ENCODE measurements at regions not wholly inside any gene's neighbourhood (a gene's known extent, or its start where the extent isn't known, plus 50 kb on each side); places are given as distances from the start of the nearest gene placed in this dataset.

DNA sequence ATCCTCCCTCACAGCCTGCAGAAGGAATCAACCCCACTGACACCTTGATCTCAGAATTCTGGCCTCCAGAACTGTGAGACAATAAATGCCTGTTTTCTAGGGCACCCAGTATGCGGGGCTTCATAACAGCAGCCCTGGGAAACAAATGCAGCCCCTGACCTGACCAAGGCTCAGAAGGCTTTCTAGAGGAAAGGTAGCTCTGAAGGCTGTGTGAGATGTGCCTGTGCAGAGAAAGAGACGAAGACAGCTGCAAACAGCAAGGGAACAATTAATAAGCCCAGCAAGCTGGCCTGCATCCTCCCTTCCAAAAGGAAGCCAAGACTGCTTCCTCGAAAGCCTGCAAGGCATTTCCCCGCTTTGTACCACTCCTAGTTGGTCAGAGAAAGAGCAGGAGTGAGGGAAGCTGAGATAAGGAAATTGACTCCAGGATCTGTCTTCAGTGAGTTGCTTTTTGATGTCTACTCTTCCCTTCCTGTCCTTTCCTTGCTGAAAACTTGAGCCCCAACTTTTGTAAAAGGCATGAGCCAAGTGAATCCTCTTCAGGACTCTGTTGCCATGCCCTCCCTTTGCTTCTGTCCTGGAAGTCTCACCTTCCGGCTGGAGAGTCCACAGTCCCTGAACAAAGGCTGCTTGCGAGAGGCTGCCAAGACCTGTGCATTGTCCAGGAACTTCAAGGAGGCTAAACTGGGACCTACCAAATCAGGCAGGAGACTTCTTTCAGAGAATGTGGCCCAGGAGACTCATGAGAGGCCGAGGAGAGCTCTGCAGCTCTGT, 71.2 kb upstream of the ARID5B start:
- FAIRE-seq (no peak), DNase-seq (ENCODE audit: insufficient read length, low spot score) (no peak)
- no peak for TF ChIP-seq POU2F2 (IDR thresholded peaks at IDR 0.05; ENCODE audit: low read depth, low read length)
- no peak for TF ChIP-seq SPI1 (IDR thresholded peaks at IDR 0.05; ENCODE audit: low read depth, low read length)
- TF ChIP-seq PAX5 (IDR thresholded peaks at IDR 0.05; ENCODE audit: insufficient read depth, low read length, severe bottlenecking), result no peak
- TF ChIP-seq POLR2A (IDR thresholded peaks at IDR 0.05; ENCODE audit: low read depth, low read length), result no peak
- no peak for TF ChIP-seq POLR2AphosphoS5 (IDR thresholded peaks at IDR 0.05; ENCODE audit: low read depth, low read length)
- no peak for TF ChIP-seq TAF1 (IDR thresholded peaks at IDR 0.05; ENCODE audit: low read depth, low read length)

DNA sequence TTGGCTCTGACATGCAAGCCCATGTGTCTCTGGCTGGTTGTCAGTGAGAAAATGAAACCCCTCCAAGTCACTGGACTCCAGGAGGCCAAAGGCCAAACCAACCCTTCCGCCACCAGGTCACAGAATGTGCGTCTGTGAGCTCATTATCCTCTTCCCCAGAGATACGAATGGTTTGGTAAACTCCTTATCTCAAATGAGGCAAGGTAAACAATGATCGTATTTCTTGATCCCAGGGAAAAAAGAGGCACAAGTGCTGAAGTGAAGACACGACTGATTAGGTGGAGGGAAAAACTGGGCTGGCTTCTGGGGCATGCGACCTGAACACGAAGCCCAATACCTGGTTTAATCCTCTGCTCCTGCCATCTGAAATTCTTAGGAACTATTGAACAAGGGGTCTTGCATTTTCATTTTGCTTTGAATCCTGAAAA, 70.6 kb upstream of the ARID5B start:
- DNase-seq (ENCODE audit: insufficient read length, low spot score) (no peak), FAIRE-seq (no peak)
- TF ChIP-seq SPI1 (IDR thresholded peaks at IDR 0.05; ENCODE audit: low read depth, low read length) (no peak), POLR2AphosphoS5 (IDR thresholded peaks at IDR 0.05; ENCODE audit: low read depth, low read length) (no peak), POU2F2 (IDR thresholded peaks at IDR 0.05; ENCODE audit: low read depth, low read length) (no peak), PAX5 (IDR thresholded peaks at IDR 0.05; ENCODE audit: insufficient read depth, low read length, severe bottlenecking) (no peak), POLR2A (IDR thresholded peaks at IDR 0.05; ENCODE audit: low read depth, low read length) (no peak), TAF1 (IDR thresholded peaks at IDR 0.05; ENCODE audit: low read depth, low read length) (no peak)

DNA sequence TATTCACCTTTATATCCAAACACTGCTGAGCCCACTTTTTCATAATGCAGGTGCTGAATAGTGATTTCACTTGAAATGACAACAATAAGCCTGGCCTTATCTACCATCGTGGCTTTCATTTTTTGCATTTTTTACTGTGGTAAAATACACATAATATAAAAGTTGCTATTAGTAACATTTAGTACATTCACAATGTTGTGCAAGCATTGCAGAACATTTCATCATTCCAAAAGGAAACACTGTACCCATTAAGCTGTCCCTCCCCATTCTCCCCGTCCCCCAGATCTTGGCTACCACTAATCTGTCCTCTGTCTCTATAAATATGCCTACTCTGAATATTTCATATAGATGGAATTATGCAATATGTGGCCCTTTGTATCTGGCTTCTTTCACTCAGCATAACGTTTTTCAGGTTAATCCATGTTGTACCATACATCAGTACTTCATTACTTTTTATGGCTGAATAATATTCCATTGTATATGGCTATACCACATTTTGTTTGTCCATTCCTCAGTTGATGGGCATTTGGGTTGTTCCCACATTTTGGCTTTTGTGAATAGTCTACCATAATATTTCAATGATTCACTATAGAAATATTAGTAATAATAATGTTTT, 68.5 kb upstream of the ARID5B start:
- no peak for DNase-seq (ENCODE audit: insufficient read length, low spot score)
- TF ChIP-seq SPI1 (IDR thresholded peaks at IDR 0.05; ENCODE audit: low read depth, low read length) (no peak), POLR2A (IDR thresholded peaks at IDR 0.05; ENCODE audit: low read depth, low read length) (no peak), TAF1 (IDR thresholded peaks at IDR 0.05; ENCODE audit: low read depth, low read length) (no peak), POU2F2 (IDR thresholded peaks at IDR 0.05; ENCODE audit: low read depth, low read length) (no peak), POLR2AphosphoS5 (IDR thresholded peaks at IDR 0.05; ENCODE audit: low read depth, low read length) (no peak), PAX5 (IDR thresholded peaks at IDR 0.05; ENCODE audit: insufficient read depth, low read length, severe bottlenecking) (no peak)
- FAIRE-seq, result no peak

DNA sequence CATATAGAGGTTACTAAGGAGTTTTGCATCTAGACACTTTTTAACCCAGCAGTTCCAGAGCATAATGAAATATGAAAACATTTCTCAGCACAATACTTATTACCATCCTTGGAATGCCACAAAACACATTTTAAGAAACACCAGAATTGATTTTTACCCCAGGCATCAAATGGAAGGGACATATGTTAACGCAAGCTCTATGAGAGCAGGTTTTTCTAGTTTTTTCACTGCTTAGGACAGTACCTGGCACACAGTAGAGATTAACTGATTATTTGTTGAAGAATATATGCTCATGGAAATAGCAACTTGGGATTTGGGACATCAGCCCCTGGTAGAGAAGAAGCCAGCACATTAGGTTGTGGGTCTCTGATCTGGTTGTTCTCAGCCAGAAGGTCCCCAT, 67.0 kb upstream of the ARID5B start:
- FAIRE-seq (no peak), DNase-seq (ENCODE audit: insufficient read length, low spot score) (no peak)
- TF ChIP-seq POU2F2 (IDR thresholded peaks at IDR 0.05; ENCODE audit: low read depth, low read length), result no peak
- no peak for TF ChIP-seq PAX5 (IDR thresholded peaks at IDR 0.05; ENCODE audit: insufficient read depth, low read length, severe bottlenecking)
- TF ChIP-seq SPI1 (IDR thresholded peaks at IDR 0.05; ENCODE audit: low read depth, low read length), result no peak
- no peak for TF ChIP-seq POLR2A (IDR thresholded peaks at IDR 0.05; ENCODE audit: low read depth, low read length)
- no peak for TF ChIP-seq POLR2AphosphoS5 (IDR thresholded peaks at IDR 0.05; ENCODE audit: low read depth, low read length)
- TF ChIP-seq TAF1 (IDR thresholded peaks at IDR 0.05; ENCODE audit: low read depth, low read length), result no peak

DNA sequence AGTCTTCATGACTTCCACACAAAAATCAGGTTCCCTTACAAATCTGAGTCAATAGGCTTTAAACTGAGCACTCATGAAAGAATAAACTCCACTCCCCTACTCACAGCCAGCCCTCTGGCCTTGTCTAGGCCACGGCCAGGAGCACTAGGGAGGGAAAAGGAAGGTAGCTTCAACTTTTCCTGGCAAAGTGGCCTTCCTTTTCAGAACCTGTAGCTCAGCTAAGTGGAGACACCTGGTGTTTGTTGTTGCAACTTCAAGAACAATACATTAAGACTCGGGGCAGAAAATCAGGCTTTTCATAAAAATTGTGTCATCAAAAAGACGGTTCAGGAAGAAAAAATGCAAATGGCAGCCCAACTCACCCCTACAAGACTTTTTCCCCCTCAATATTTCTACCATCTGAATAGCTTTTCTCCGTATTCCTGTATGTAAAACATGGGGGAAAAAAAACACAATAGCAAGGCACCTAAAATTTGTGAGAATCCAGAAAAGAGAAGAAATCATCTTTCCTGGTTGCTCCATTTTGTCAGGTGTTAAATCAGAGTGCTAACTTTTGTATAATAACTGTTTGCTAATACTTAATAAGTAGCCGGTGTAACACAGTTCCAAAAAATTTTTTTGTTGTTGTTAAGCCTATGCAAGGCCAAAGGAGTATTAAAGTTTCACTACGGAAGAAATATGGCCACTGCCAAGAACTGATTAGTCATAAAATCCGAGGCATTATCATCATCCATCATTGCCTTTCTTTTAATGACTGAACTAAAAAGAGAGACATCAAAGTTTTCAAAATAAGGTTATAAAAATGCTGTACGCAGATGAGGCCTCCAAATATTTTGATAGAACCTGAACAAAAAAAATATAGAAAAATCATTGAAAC, 66.2 kb upstream of the ARID5B start:
- peak; percentile 66 for FAIRE-seq
- no peak for TF ChIP-seq POLR2AphosphoS5 (IDR thresholded peaks at IDR 0.05; ENCODE audit: low read depth, low read length)
- no peak for TF ChIP-seq SPI1 (IDR thresholded peaks at IDR 0.05; ENCODE audit: low read depth, low read length)
- TF ChIP-seq POLR2A (IDR thresholded peaks at IDR 0.05; ENCODE audit: low read depth, low read length), result no peak
- no peak for TF ChIP-seq TAF1 (IDR thresholded peaks at IDR 0.05; ENCODE audit: low read depth, low read length)
- TF ChIP-seq PAX5 (IDR thresholded peaks at IDR 0.05; ENCODE audit: insufficient read depth, low read length, severe bottlenecking), result no peak
- no peak for TF ChIP-seq POU2F2 (IDR thresholded peaks at IDR 0.05; ENCODE audit: low read depth, low read length)
- peak; percentile 10 for DNase-seq (ENCODE audit: insufficient read length, low spot score)

DNA sequence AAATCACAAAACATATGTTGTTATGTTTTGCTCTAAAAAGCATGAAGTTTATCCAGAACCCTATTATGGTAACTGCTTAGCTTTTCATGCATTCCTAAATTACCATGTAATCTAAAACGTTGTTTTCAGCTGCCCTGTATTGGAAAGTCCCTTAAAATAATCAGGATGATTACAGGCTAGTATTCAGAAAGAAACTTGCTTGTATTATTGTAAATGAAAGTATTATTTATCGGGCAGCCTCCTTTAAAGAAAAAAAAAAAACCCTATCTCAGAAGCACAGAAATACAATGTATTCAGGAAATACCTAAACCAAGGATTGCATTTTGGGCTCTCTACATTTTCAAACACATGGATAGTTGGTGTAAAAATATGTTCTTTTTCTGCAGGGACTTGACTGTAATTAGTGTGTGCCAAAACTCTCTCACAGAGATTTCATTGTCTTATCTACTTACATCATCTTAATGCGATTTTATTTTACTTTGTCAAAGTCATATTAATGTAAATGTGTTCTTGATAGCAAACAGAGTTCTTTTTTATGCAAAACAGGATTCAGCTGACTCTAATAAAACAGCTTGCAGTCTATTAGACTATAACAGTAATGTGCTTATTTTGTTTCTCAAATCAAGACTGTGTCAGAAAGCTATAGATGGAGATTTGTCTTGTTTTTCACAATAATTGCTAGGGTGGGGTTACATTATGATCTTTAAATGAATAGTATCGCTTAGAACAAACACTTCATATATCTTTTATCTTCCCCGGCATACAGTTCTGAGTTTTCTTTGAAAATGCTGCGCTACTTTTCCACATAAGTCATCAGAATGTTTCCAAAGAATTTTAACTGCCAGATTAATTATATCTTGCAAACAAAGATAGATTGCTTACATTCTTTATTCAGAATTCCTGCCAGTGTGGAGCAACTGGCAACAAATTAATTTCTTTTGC, 65.3 kb upstream of the ARID5B start:
- no peak for DNase-seq (ENCODE audit: insufficient read length, low spot score)
- no peak for FAIRE-seq
- TF ChIP-seq TAF1 (IDR thresholded peaks at IDR 0.05; ENCODE audit: low read depth, low read length), result no peak
- TF ChIP-seq POU2F2 (IDR thresholded peaks at IDR 0.05; ENCODE audit: low read depth, low read length), result no peak
- TF ChIP-seq SPI1 (IDR thresholded peaks at IDR 0.05; ENCODE audit: low read depth, low read length), result no peak
- no peak for TF ChIP-seq POLR2A (IDR thresholded peaks at IDR 0.05; ENCODE audit: low read depth, low read length)
- TF ChIP-seq POLR2AphosphoS5 (IDR thresholded peaks at IDR 0.05; ENCODE audit: low read depth, low read length), result no peak
- no peak for TF ChIP-seq PAX5 (IDR thresholded peaks at IDR 0.05; ENCODE audit: insufficient read depth, low read length, severe bottlenecking)

DNA sequence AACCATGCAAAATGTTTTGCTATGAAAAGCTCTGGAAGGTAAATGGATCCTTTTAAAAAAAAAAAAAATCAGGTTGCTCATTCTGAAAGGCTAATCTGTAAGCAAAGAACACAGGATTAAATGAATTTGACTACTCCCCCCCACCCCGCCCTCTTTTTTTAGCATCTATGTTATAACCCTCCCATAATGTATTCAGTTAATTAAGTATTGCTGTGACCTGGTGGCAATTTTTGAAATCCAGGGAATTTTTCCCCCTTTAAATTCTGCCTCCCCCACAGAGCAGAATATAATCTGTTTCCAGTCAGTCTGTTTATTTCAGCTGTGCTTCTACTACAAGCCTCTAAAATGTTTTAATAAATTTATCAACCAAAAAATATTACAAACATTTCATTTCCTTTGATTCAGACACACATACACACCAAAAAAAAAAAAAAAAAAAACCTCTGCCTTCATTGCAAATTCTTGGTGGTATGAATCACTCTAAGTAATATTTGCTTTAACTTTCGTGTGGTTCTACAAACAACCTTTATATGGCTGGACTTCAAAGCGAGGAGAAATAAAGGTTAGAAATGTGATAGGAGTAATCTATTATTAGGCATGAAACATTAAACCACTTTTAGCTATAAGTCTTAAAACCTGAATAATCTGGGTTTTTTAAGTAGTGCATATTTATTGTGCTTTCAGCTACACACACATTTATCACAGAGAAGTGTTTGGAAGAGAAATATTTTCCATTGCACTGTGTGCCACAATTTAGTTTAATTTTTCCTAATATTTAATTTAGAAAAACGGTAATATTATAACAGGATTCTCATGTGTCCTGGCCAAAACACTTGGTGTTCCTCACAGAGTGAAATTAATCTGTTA, 64.4 kb upstream of the ARID5B start:
- TF ChIP-seq TAF1 (IDR thresholded peaks at IDR 0.05; ENCODE audit: low read depth, low read length), result no peak
- no peak for TF ChIP-seq POU2F2 (IDR thresholded peaks at IDR 0.05; ENCODE audit: low read depth, low read length)
- TF ChIP-seq POLR2A (IDR thresholded peaks at IDR 0.05; ENCODE audit: low read depth, low read length), result no peak
- TF ChIP-seq SPI1 (IDR thresholded peaks at IDR 0.05; ENCODE audit: low read depth, low read length), result no peak
- no peak for TF ChIP-seq POLR2AphosphoS5 (IDR thresholded peaks at IDR 0.05; ENCODE audit: low read depth, low read length)
- no peak for TF ChIP-seq PAX5 (IDR thresholded peaks at IDR 0.05; ENCODE audit: insufficient read depth, low read length, severe bottlenecking)
- DNase-seq (ENCODE audit: insufficient read length, low spot score) (no peak), FAIRE-seq (no peak)

Measured in GM12891 (cell line).